H1 (cell line): ENCODE measurements at regions not wholly inside any gene's neighbourhood (a gene's known extent, or its start where the extent isn't known, plus 50 kb on each side); places are given as distances from the start of the nearest gene placed in this dataset.

Experiments
- CTCF ChIA-PET: fragments of 300-600 bp; sonication (Branson Sonifier 250); formaldehyde crosslinking; loops from one replicate; lab custom pipeline; 2021; ENCODE audit not compliant: partially characterized antibody; lab: Charles Lee
- POLR2A ChIA-PET: fragments of 300-600 bp; sonication (Branson Sonifier 250); formaldehyde crosslinking; loops from one replicate; lab custom pipeline; 2021; ENCODE audit warnings: inconsistent platforms; ENCODE audit not compliant: partially characterized antibody; lab: Charles Lee
- DNase-seq, 2 experiments: peaks; one replicate each; pipeline versions ENCODE4 v3.0.0 to v3.0.0-alpha.2; 2010 to 2022; ENCODE audit warnings: low spot score in 2 of 2, low read depth in 1 of 2, mixed read lengths in 1 of 2
- FAIRE-seq: peaks from 2 replicates; lab custom pipeline; 2011; peaks lifted over from hg19 to GRCh38; lab: Jason Lieb, UNC
- H2AFZ ChIP-seq: 2 replicates; pipeline ENCODE4 v1.8.1; 2012; ENCODE audit warnings: low read length, inconsistent platforms
- H2AK5ac ChIP-seq: 2 replicates; pipeline ENCODE4 v1.6.1; 2013; ENCODE audit warnings: low read depth, low read length
- H2BK120ac ChIP-seq: replicated peaks from 2 replicates; pipeline ENCODE3; 2013; ENCODE audit warnings: low read depth, low read length, inconsistent platforms
- H2BK12ac ChIP-seq: 2 replicates; pipeline ENCODE4 v1.6.1; 2013; ENCODE audit warnings: low read depth, low read length
- H2BK15ac ChIP-seq: 2 replicates; pipeline ENCODE4 v1.6.1; 2013; ENCODE audit warnings: low read length
- H2BK20ac ChIP-seq: 2 replicates; pipeline ENCODE4 v1.6.1; 2013; ENCODE audit warnings: low read length
- H2BK5ac ChIP-seq: 2 replicates; pipeline ENCODE4 v1.6.1; 2013; ENCODE audit warnings: low read depth, low read length
- H3K14ac ChIP-seq: 2 replicates; pipeline ENCODE4 v1.6.1; 2013; ENCODE audit warnings: inconsistent platforms; ENCODE audit not compliant: insufficient read length
- H3K18ac ChIP-seq: 2 replicates; pipeline ENCODE4 v1.6.1; 2013; ENCODE audit warnings: low read length; ENCODE audit errors: extremely low read depth
- H3K23ac ChIP-seq: 2 replicates; pipeline ENCODE4 v1.6.1; 2013; ENCODE audit warnings: inconsistent platforms; ENCODE audit not compliant: insufficient read length
- H3K23me2 ChIP-seq: 2 replicates; pipeline ENCODE4 v1.6.1; 2013; ENCODE audit warnings: low read depth, low read length
- H3K27ac ChIP-seq: 2 replicates; pipeline ENCODE4 v1.6.1; 2011; ENCODE audit warnings: low read depth, low read length, inconsistent platforms
- H3K27me3 ChIP-seq, 4 experiments: replicated peaks in 1 of 4; 1 replicate in 1 of 4; 2 replicates in 3 of 4; pipeline versions ENCODE4 v1.6.1 to v1.8.1; 2011 to 2013; ENCODE audit warnings: low read length in 3 of 4, mild to moderate bottlenecking in 3 of 4, inconsistent platforms in 2 of 4, mixed read lengths in 2 of 4, moderate library complexity in 1 of 4; ENCODE audit not compliant: control insufficient read depth in 3 of 4, insufficient read depth in 3 of 4; ENCODE audit errors: extremely low read depth in 1 of 4
- H3K36me3 ChIP-seq, 4 experiments: 2 replicates each; pipeline versions ENCODE4 v1.6.1 to v1.8.1; 2011 to 2013; ENCODE audit warnings: mild to moderate bottlenecking in 4 of 4, low read length in 3 of 4, moderate library complexity in 2 of 4, control low read depth in 1 of 4, inconsistent platforms in 1 of 4; ENCODE audit not compliant: insufficient read depth in 4 of 4, control insufficient read depth in 2 of 4
- H3K4ac ChIP-seq: replicated peaks from 2 replicates; pipeline ENCODE3; 2013; ENCODE audit warnings: low read length, low read depth, mixed read lengths, inconsistent platforms; ENCODE audit not compliant: insufficient read length
- H3K4me1 ChIP-seq, 4 experiments: replicated peaks in 1 of 4; 1 replicate in 1 of 4; 2 replicates in 3 of 4; pipeline versions ENCODE4 v1.6.1 to v1.8.1; 2011 to 2013; ENCODE audit warnings: low read length in 3 of 4, inconsistent platforms in 2 of 4, mixed read lengths in 1 of 4; ENCODE audit not compliant: insufficient read depth in 4 of 4, control insufficient read depth in 3 of 4
- H3K4me2 ChIP-seq, 2 experiments: 2 replicates each; pipeline versions ENCODE4 v1.6.1 to v1.8.1; 2011 to 2013; ENCODE audit warnings: low read depth in 2 of 2, low read length in 2 of 2, control low read depth in 1 of 2, inconsistent platforms in 1 of 2, mild to moderate bottlenecking in 1 of 2; ENCODE audit not compliant: insufficient read depth in 1 of 2
- H3K4me3 ChIP-seq, 4 experiments: fragments of 200-600, 300-600 bp in 1 of 4; sonication (generic), shearing (Covaris generic), sonication (Bioruptor Twin) in 1 of 4; 2 replicates each; pipeline versions ENCODE4 v1.5.1 to v1.8.1; 2011 to 2016; ENCODE audit warnings: low read length in 4 of 4, low read depth in 3 of 4, control low read depth in 2 of 4, inconsistent platforms in 2 of 4, mild to moderate bottlenecking in 2 of 4, mixed read lengths in 1 of 4, moderate library complexity in 1 of 4; ENCODE audit not compliant: insufficient read depth in 2 of 4; ENCODE audit errors: extremely low read depth in 1 of 4
- H3K56ac ChIP-seq: replicated peaks from 2 replicates; pipeline ENCODE3; 2013; ENCODE audit warnings: low read depth, mild to moderate bottlenecking, mixed read lengths, low read length, inconsistent platforms; ENCODE audit not compliant: insufficient read length
- H3K79me1 ChIP-seq: 2 replicates; pipeline ENCODE4 v1.6.1; 2013; ENCODE audit warnings: low read depth, low read length, control low read depth
- H3K79me2 ChIP-seq, 2 experiments: 2 replicates each; pipeline versions ENCODE4 v1.6.1 to v1.8.1; 2012 to 2013; ENCODE audit warnings: low read length in 2 of 2, mild to moderate bottlenecking in 2 of 2, inconsistent platforms in 1 of 2; ENCODE audit not compliant: insufficient read depth in 2 of 2, control insufficient read depth in 1 of 2
- H3K9ac ChIP-seq, 4 experiments: replicated peaks in 1 of 4; 1 replicate in 1 of 4; 2 replicates in 3 of 4; pipeline versions ENCODE4 v1.6.1 to v1.8.1; 2011 to 2013; ENCODE audit warnings: low read depth in 3 of 4, low read length in 3 of 4, control low read depth in 2 of 4, mild to moderate bottlenecking in 2 of 4, moderate library complexity in 2 of 4, inconsistent platforms in 1 of 4; ENCODE audit errors: extremely low read depth in 1 of 4
- H3K9me3 ChIP-seq, 2 experiments: 2 replicates each; pipeline versions ENCODE4 v1.6.1 to v1.8.1; 2012 to 2013; ENCODE audit warnings: mild to moderate bottlenecking in 2 of 2, moderate library complexity in 2 of 2, control low read depth in 1 of 2, inconsistent platforms in 1 of 2, low read depth in 1 of 2, low read length in 1 of 2, mixed read lengths in 1 of 2; ENCODE audit not compliant: insufficient read depth in 2 of 2
- H4K20me1 ChIP-seq, 2 experiments: replicated peaks in 1 of 2; 2 replicates each; pipeline versions ENCODE3 to v1.8.1; 2011 to 2013; ENCODE audit warnings: inconsistent platforms in 2 of 2, low read length in 2 of 2, mild to moderate bottlenecking in 1 of 2; ENCODE audit not compliant: insufficient read depth in 2 of 2, control insufficient read depth in 1 of 2
- H4K5ac ChIP-seq: 2 replicates; pipeline ENCODE4 v1.6.1; 2013; ENCODE audit warnings: low read length, low read depth, mixed read lengths, inconsistent platforms; ENCODE audit not compliant: insufficient read length
- H4K8ac ChIP-seq: 2 replicates; pipeline ENCODE4 v1.8.0; 2013; ENCODE audit warnings: mild to moderate bottlenecking, moderate library complexity, low read length, inconsistent platforms; ENCODE audit not compliant: insufficient read depth; ENCODE audit errors: extremely low read depth
- H4K91ac ChIP-seq: replicated peaks from 2 replicates; pipeline ENCODE3; 2013; ENCODE audit warnings: low read length, mixed read lengths, inconsistent platforms; ENCODE audit not compliant: insufficient read length
- ASH2L ChIP-seq: fragments of 200-600, 300-600 bp; sonication (generic); IDR thresholded peaks from one replicate; pipeline ENCODE4 v1.7.1; 2017; ENCODE audit warnings: low read length
- CBX8 ChIP-seq: fragments of 300-800, 300-1000 bp; sonication (generic); IDR thresholded peaks from 2 replicates; pipeline ENCODE4 v1.7.1; 2016; ENCODE audit warnings: low read depth, low read length, borderline replicate concordance
- CEBPB ChIP-seq: IDR thresholded peaks from 2 replicates; pipeline ENCODE4 v1.6.1; 2012; ENCODE audit warnings: low read depth, low read length
- EP300 ChIP-seq, 2 experiments: IDR thresholded peaks; 1 replicate in 1 of 2; 2 replicates in 1 of 2; pipeline ENCODE4 v1.6.1; 2011 to 2012; ENCODE audit warnings: low read depth in 2 of 2, low read length in 2 of 2, mild to moderate bottlenecking in 2 of 2, borderline replicate concordance in 1 of 2, inconsistent platforms in 1 of 2, moderate library complexity in 1 of 2
- NRF1 ChIP-seq: IDR thresholded peaks from 2 replicates; pipeline ENCODE4 v1.6.1; 2011; ENCODE audit warnings: mild to moderate bottlenecking, low read depth, low read length, improper control_type of control experiment
- RNF2 ChIP-seq: fragments of 200-900, 300-1000 bp; sonication (generic); IDR thresholded peaks from 2 replicates; pipeline ENCODE4 v1.7.1; 2016; ENCODE audit warnings: borderline replicate concordance, low read depth, mild to moderate bottlenecking, antibody characterized with exemption, low read length; ENCODE audit not compliant: poor library complexity, severe bottlenecking; ENCODE audit errors: missing control alignments
- SIRT6 ChIP-seq: IDR thresholded peaks from one replicate; pipeline ENCODE4 v1.7.1; 2012; ENCODE audit warnings: low read length, inconsistent platforms
- SP1 ChIP-seq: IDR thresholded peaks from 2 replicates; pipeline ENCODE4 v1.6.1; 2011; ENCODE audit warnings: low read depth, low read length
- TCF12 ChIP-seq: IDR thresholded peaks from 2 replicates; pipeline ENCODE4 v1.6.1; 2011; ENCODE audit warnings: low read depth, mild to moderate bottlenecking, low read length
- USF2 ChIP-seq: IDR thresholded peaks from 2 replicates; pipeline ENCODE4 v1.6.1; 2011; ENCODE audit warnings: low read length, improper control_type of control experiment
- WGBS, 2 experiments: shearing (Covaris generic) in 1 of 2; methylation state at CpG; one replicate each; pipeline versions ENCODE4 v1.1.6 to v1.1.7; 2013 to 2015; ENCODE audit warnings: low lambda C conversion rate in 2 of 2, mixed read lengths in 2 of 2, inconsistent platforms in 1 of 2, low coverage in 1 of 2, missing lambda C conversion rate in 1 of 2; ENCODE audit not compliant: insufficient replicate concordance in 2 of 2, insufficient coverage in 1 of 2, insufficient read length in 1 of 2; ENCODE audit errors: extremely low coverage in 1 of 2, missing lambda C conversion rate in 1 of 2; 5-methylcytosine and 5-hydroxymethylcytosine counted together

- H3K36me3 ChIP-seq = no peaks in the 10 kb centered on the region
These were observed 149.0 kb upstream of the TACR1 start for GRCh38 chr2:75348307-75348706.

More at GRCh38 chr2:75348307-75348706, 149.0 kb upstream of the TACR1 start:
- DNase-seq = no peak
- POLR2A ChIA-PET = no interaction called here
- no peaks in the 10 kb centered on the region for H3K79me1 ChIP-seq
- H3K4me2 ChIP-seq = no peak overlapping the region
- H3K23ac ChIP-seq = no peak overlapping the region
- no peak overlapping the region for H3K14ac ChIP-seq
- H2BK120ac ChIP-seq = no peak overlapping the region
- CTCF ChIA-PET = no interaction called here
- H3K27me3 ChIP-seq = no peaks in the 10 kb centered on the region
- no peak overlapping the region for H2BK15ac ChIP-seq
- no peak overlapping the region for H4K5ac ChIP-seq
- no peaks in the 10 kb centered on the region for H3K23me2 ChIP-seq
- no peak for TF ChIP-seq TCF12
- no peak for TF ChIP-seq SP1
- TF ChIP-seq CBX8 = no peak
- no peak for TF ChIP-seq RNF2
- TF ChIP-seq USF2 = no peak
- no peak for TF ChIP-seq EP300 (IDR thresholded peaks at IDR 0.05; ENCODE audit: borderline replicate concordance in 1 of 2, low read depth in 2 of 2, low read length in 2 of 2)
- no peak for TF ChIP-seq ASH2L
- TF ChIP-seq SIRT6 = no peak
- no peak for TF ChIP-seq CEBPB
- no peak for TF ChIP-seq NRF1
- TF ChIP-seq, all 59 proteins: peak for 0
- no peak overlapping the region for H3K4me3 ChIP-seq
- H2BK20ac ChIP-seq = no peak overlapping the region
- H3K27ac ChIP-seq = no peak overlapping the region
- H4K20me1 ChIP-seq = no peaks in the 10 kb centered on the region
- no peak overlapping the region for H2BK12ac ChIP-seq
- WGBS, 2 experiments = 90% methylated on average over 1 of the region's 1 CpG; no CpG with 5 or more reads in 1 of the 2 experiments
- H3K9ac ChIP-seq = no peak overlapping the region
- H3K56ac ChIP-seq = no peak overlapping the region
- H2AFZ ChIP-seq = no peak overlapping the region
- H4K91ac ChIP-seq = no peak overlapping the region
- no peak overlapping the region for H2AK5ac ChIP-seq
- H3K4me1 ChIP-seq = peaks cover 2 to 12% (median 11%) of the 10 kb centered on the region in 4 experiments; a peak in 4 of 7 replicates
- no peak for FAIRE-seq
- H3K4ac ChIP-seq = no peak overlapping the region
- no peak overlapping the region for H3K18ac ChIP-seq
- no peak overlapping the region for H2BK5ac ChIP-seq
- H4K8ac ChIP-seq = no peak overlapping the region
- 0 out of 4 replicates have a peak, but pooled peaks cover 0 to 2% of the 10 kb centered on the region in 2 experiments for H3K9me3 ChIP-seq
- H3K79me2 ChIP-seq = no peaks in the 10 kb centered on the region
